Tibial nerve (tissue), 4 donors: ENCODE measurements at regions not wholly inside any gene's neighbourhood (a gene's known extent, or its start where the extent isn't known, plus 50 kb on each side); places are given as distances from the start of the nearest gene placed in this dataset.
"Not testable (repeated sequence)": the region's sequence is repeated elsewhere in the genome, so short reads cannot be mapped to it uniquely, and the experiment has no call there.

Experiments used
- DNase-seq, 2 donors: peaks; one replicate each; pipeline ENCODE4 v3.0.0-alpha.2; 2019; ENCODE audit warnings: low spot score in 2 of 2
- H3K27ac ChIP-seq, 4 donors: fragments of 200-600 bp; sonication (generic) in 3 of 4; one replicate each; pipeline ENCODE4 v1.5.1; 2017 to 2019; ENCODE audit warnings: mild to moderate bottlenecking in 1 of 4
- H3K27me3 ChIP-seq, 2 donors: fragments of 200-600 bp; sonication (generic) in 1 of 2; one replicate each; pipeline versions ENCODE4 v1.5.1 to v1.6.0; 2017 to 2019
- H3K36me3 ChIP-seq, 3 donors: fragments of 200-600 bp; sonication (generic); one replicate each; pipeline ENCODE4 v1.5.1; 2018 to 2019
- H3K4me1 ChIP-seq, 4 donors: fragments of 200-600 bp; sonication (generic) in 3 of 4; one replicate each; pipeline ENCODE4 v1.5.1; 2017 to 2019
- H3K4me3 ChIP-seq, 4 donors: fragments of 200-600 bp; sonication (generic) in 3 of 4; one replicate each; pipeline ENCODE4 v1.5.1; 2017 to 2019; ENCODE audit warnings: mild to moderate bottlenecking in 1 of 4, moderate library complexity in 1 of 4
- H3K9me3 ChIP-seq, 4 donors: fragments of 200-600 bp; sonication (generic) in 3 of 4; one replicate each; pipeline ENCODE4 v1.5.1; 2017 to 2019
- CTCF ChIP-seq, 5 experiments: fragments of 200-600 bp in 3 of 5; fragments of 450-650 bp in 2 of 5; sonication (generic) in 3 of 5; IDR thresholded peaks; one replicate each; pipeline ENCODE4 v1.5.1; 2016 to 2019; ENCODE audit warnings: antibody characterized with exemption in 5 of 5, mild to moderate bottlenecking in 3 of 5, moderate library complexity in 2 of 5
- EP300 ChIP-seq, 2 donors: sonication (generic); formaldehyde crosslinking; IDR thresholded peaks; one replicate each; pipeline ENCODE4 v1.6.1; 2017; ENCODE audit warnings: antibody characterized with exemption in 2 of 2, mild to moderate bottlenecking in 1 of 2
- POLR2A ChIP-seq, 2 donors: fragments of 450-650 bp; IDR thresholded peaks; one replicate each; pipeline ENCODE4 v1.6.1; 2017; ENCODE audit warnings: antibody characterized with exemption in 2 of 2, mild to moderate bottlenecking in 2 of 2, moderate library complexity in 2 of 2
- WGBS, 2 donors: methylation state at CpG; one replicate each; pipeline ENCODE4 v1.1.5; 2018; 5-methylcytosine and 5-hydroxymethylcytosine counted together

- H3K4me1 ChIP-seq, result no peaks in the 10 kb centered on the region
- H3K27ac ChIP-seq, result no peak overlapping the region
- H3K4me3 ChIP-seq, result no peak overlapping the region
- DNase-seq, result no peak
- no peak for TF ChIP-seq CTCF (IDR thresholded peaks at IDR 0.05)
- TF ChIP-seq EP300 (IDR thresholded peaks at IDR 0.05), result no peak
- TF ChIP-seq POLR2A (IDR thresholded peaks at IDR 0.05), result no peak
- H3K36me3 ChIP-seq, result no peaks in the 10 kb centered on the region
- H3K27me3 ChIP-seq, result no peaks in the 10 kb centered on the region
- no peaks in the 10 kb centered on the region for H3K9me3 ChIP-seq
- 69 to 73% methylated on average over 4 of the region's 4 CpGs for WGBS, 2 donors
These were observed 445.7 kb downstream of the MRPL39 start for GRCh38 chr21:25161571-25161970.

GRCh38 chr21:25155020-25155419 is 452.3 kb downstream of the MRPL39 start:
- 33 to 88% methylated on average over 1 of the region's 1 CpG for WGBS, 2 donors
- DNase-seq, H3K4me3 ChIP-seq, H3K9me3 ChIP-seq, H3K4me1 ChIP-seq, H3K36me3 ChIP-seq, H3K27me3 ChIP-seq, H3K27ac ChIP-seq: not testable (repeated sequence)

- WGBS, 2 donors, result 83 to 92% methylated on average over 1 of the region's 1 CpG
- no peaks in the 10 kb centered on the region for H3K36me3 ChIP-seq
These were observed 458.3 kb downstream of the MRPL39 start for GRCh38 chr21:25149022-25149421.

GRCh38 chr21:25139414-25139813 is 467.9 kb downstream of the MRPL39 start:
- TF ChIP-seq EP300 (IDR thresholded peaks at IDR 0.05) (no peak), POLR2A (IDR thresholded peaks at IDR 0.05) (no peak), CTCF (IDR thresholded peaks at IDR 0.05) (no peak)
- 72 to 79% methylated on average over 1 of the region's 1 CpG for WGBS, 2 donors
- Histone ChIP-seq H3K27ac (no peak overlapping the region), H3K4me1 (no peaks in the 10 kb centered on the region), H3K4me3 (no peak overlapping the region), H3K9me3 (no peaks in the 10 kb centered on the region), H3K27me3 (no peaks in the 10 kb centered on the region), H3K36me3 (no peaks in the 10 kb centered on the region)
- no peak for DNase-seq

More at GRCh38 chr21:25149022-25149421, 458.3 kb downstream of the MRPL39 start:
- DNase-seq, result no peak
- Histone ChIP-seq H3K4me3 (no peak overlapping the region), H3K27ac (no peak overlapping the region), H3K27me3 (no peaks in the 10 kb centered on the region), H3K4me1 (no peaks in the 10 kb centered on the region), H3K9me3 (peaks cover 0 to 3% (median 0%) of the 10 kb centered on the region in 4 donors)
- no peak for TF ChIP-seq CTCF (IDR thresholded peaks at IDR 0.05)
- TF ChIP-seq EP300 (IDR thresholded peaks at IDR 0.05), result no peak
- no peak for TF ChIP-seq POLR2A (IDR thresholded peaks at IDR 0.05)

- no peak for DNase-seq
- no peaks in the 10 kb centered on the region for H3K4me1 ChIP-seq
- TF ChIP-seq EP300 (IDR thresholded peaks at IDR 0.05) (no peak), POLR2A (IDR thresholded peaks at IDR 0.05) (no peak), CTCF (IDR thresholded peaks at IDR 0.05) (no peak)
- WGBS, 2 donors, result 81 to 83% methylated on average over 2 of the region's 2 CpGs
- H3K36me3 ChIP-seq, result no peaks in the 10 kb centered on the region
- no peaks in the 10 kb centered on the region for H3K27me3 ChIP-seq
- no peak overlapping the region for H3K4me3 ChIP-seq
- H3K9me3 ChIP-seq, result no peaks in the 10 kb centered on the region
- H3K27ac ChIP-seq, result no peak overlapping the region
These were observed 473.3 kb downstream of the MRPL39 start for GRCh38 chr21:25133939-25134338.

GRCh38 chr21:25127811-25128210 is 479.5 kb downstream of the MRPL39 start:
- H3K4me1 ChIP-seq, result no peaks in the 10 kb centered on the region
- no peak overlapping the region for H3K4me3 ChIP-seq
- WGBS, 2 donors, result 72 to 82% methylated on average over 1 of the region's 1 CpG
- DNase-seq, result no peak
- TF ChIP-seq CTCF (IDR thresholded peaks at IDR 0.05), result no peak
- no peak for TF ChIP-seq EP300 (IDR thresholded peaks at IDR 0.05)
- no peak for TF ChIP-seq POLR2A (IDR thresholded peaks at IDR 0.05)
- H3K36me3 ChIP-seq, result no peaks in the 10 kb centered on the region
- no peaks in the 10 kb centered on the region for H3K27me3 ChIP-seq
- H3K27ac ChIP-seq, result no peak overlapping the region
- no peaks in the 10 kb centered on the region for H3K9me3 ChIP-seq
